NCI-H2227 treated with DMSO at 0.1 percent for 48 hours (cell line): ENCODE measurements at regions not wholly inside any gene's neighbourhood (a gene's known extent, or its start where the extent isn't known, plus 50 kb on each side); places are given as distances from the start of the nearest gene placed in this dataset.

ENCODE experiments used
- DNase-seq: peaks from one replicate; lab custom pipeline; 2025; lab: John Stamatoyannopoulos, UW

GRCh38 chr2:119049968-119050704 lies 108.1 kb downstream of the MARCO start:
- DNase-seq = no peak
